Panc1 (cell line): ENCODE measurements at regions not wholly inside any gene's neighbourhood (a gene's known extent, or its start where the extent isn't known, plus 50 kb on each side); places are given as distances from the start of the nearest gene placed in this dataset.
A peak's percentile ranks its signal among the peaks of the same experiment; 100 is the strongest.

Experiments
- ATAC-seq: fragments of 200-7000 bp; cut with Tn5 transposase; 2 replicates; pipeline ENCODE4 v1.9.1; 2020; ENCODE audit warnings: mild to moderate bottlenecking, moderate library complexity
- BruUV-seq: library from RNA; stranded (reverse); fragments of 400-500 nt; replicated peaks from 2 replicates; lab custom pipeline; 2021; lab: Mats Ljungman, UMichigan
- CTCF ChIA-PET: fragments of 300-600 bp; sonication (Branson Sonifier 250); formaldehyde crosslinking; loops from one replicate; lab custom pipeline; 2022; ENCODE audit warnings: antibody characterized with exemption; lab: Charles Lee
- POLR2A ChIA-PET: fragments of 300-600 bp; sonication (Branson Sonifier 250); formaldehyde crosslinking; loops from one replicate; lab custom pipeline; 2022; ENCODE audit warnings: antibody characterized with exemption; lab: Charles Lee
- DNase-seq: peaks from one replicate; pipeline ENCODE4 v3.0.0-alpha.2; 2010; ENCODE audit warnings: low read depth, low spot score
- H3K27ac ChIP-seq: 2 replicates; pipeline ENCODE4 v1.5.1; 2011; ENCODE audit warnings: mild to moderate bottlenecking, low read length, inconsistent platforms
- H3K27me3 ChIP-seq: fragments of 200-500 bp; sonication (Bioruptor generic); 2 replicates; pipeline ENCODE4 v1.6.0; 2014; ENCODE audit warnings: low read length, inconsistent platforms; ENCODE audit not compliant: control insufficient read depth, insufficient read depth
- H3K36me3 ChIP-seq: fragments of 200-500 bp; sonication (Bioruptor generic); 2 replicates; pipeline ENCODE4 v1.5.1; 2014; ENCODE audit warnings: inconsistent platforms, mild to moderate bottlenecking, low read length, moderate library complexity; ENCODE audit not compliant: control insufficient read depth, insufficient read depth
- H3K4me1 ChIP-seq: 2 replicates; pipeline ENCODE4 v1.5.1; 2011; ENCODE audit warnings: inconsistent platforms, mild to moderate bottlenecking, low read length, moderate library complexity; ENCODE audit not compliant: control insufficient read depth, insufficient read depth
- H3K4me3 ChIP-seq, 2 experiments: 2 replicates each; pipeline ENCODE4 v1.5.1; 2011 to 2012; ENCODE audit warnings: low read depth in 2 of 2, low read length in 2 of 2, mild to moderate bottlenecking in 2 of 2, inconsistent platforms in 1 of 2, moderate library complexity in 1 of 2
- H3K9me3 ChIP-seq: fragments of 200-500 bp; sonication (Bioruptor generic); 2 replicates; pipeline ENCODE4 v1.5.1; 2014; ENCODE audit warnings: low read depth, mild to moderate bottlenecking, inconsistent platforms, low read length, moderate library complexity; ENCODE audit not compliant: control insufficient read depth, insufficient read depth
- CTCF ChIP-seq: fragments of 450-650 bp; IDR thresholded peaks from 2 replicates; pipeline ENCODE4 v1.5.1; 2017; ENCODE audit warnings: mild to moderate bottlenecking
- POLR2AphosphoS5 ChIP-seq: IDR thresholded peaks from 2 replicates; pipeline ENCODE4 v1.6.1; 2012; ENCODE audit warnings: mild to moderate bottlenecking, low read depth, low read length, moderate library complexity
- REST ChIP-seq, 2 experiments: IDR thresholded peaks; 2 replicates each; pipeline ENCODE4 v1.6.1; 2011 to 2012; ENCODE audit warnings: low read depth in 2 of 2, control low read depth in 1 of 2, low read length in 1 of 2, mild to moderate bottlenecking in 1 of 2, moderate library complexity in 1 of 2; ENCODE audit not compliant: insufficient read depth in 1 of 2
- SIN3A ChIP-seq: IDR thresholded peaks from 2 replicates; pipeline ENCODE4 v1.6.1; 2012; ENCODE audit warnings: low read depth, mild to moderate bottlenecking, low read length, moderate library complexity, borderline replicate concordance; ENCODE audit not compliant: insufficient read depth
- TCF7L2 ChIP-seq: IDR thresholded peaks from 2 replicates; pipeline ENCODE4 v1.6.1; 2011; ENCODE audit warnings: mild to moderate bottlenecking, low read depth, low read length, inconsistent platforms
- in situ Hi-C: cut with HindIII; loops from 2 replicates; pipeline ENCODE4 v1.10.0; 2016; ENCODE audit warnings: low sequenced_read_pairs, low pct_unique_long_range_greater_than_20kb
- intact Hi-C: fragments of 100-400 bp; cut with micrococcal nuclease; formaldehyde crosslinking; loops from one replicate; pipeline ENCODE4 v1.10.0; 2022; ENCODE audit not compliant: unreplicated experiment

GRCh38 chr12:126874427-126875026, 1392.4 kb upstream of the TMEM132C start:
- ATAC-seq (peak; percentile 82), DNase-seq (peak; percentile 22)
- Histone ChIP-seq H3K27me3 (no peaks in the 10 kb centered on the region), H3K4me3 (no peak overlapping the region), H3K4me1 (no peaks in the 10 kb centered on the region), H3K9me3 (no peaks in the 10 kb centered on the region), H3K27ac (no peak overlapping the region), H3K36me3 (no peaks in the 10 kb centered on the region)
- intact Hi-C loops (loop anchor here (10.0 kb wide), 1 partner anchor 800 kb away; no protein-coding TSS in a partner anchor), in situ Hi-C loops (no loop called here)
- POLR2A ChIA-PET = no interaction called here
- no peak for TF ChIP-seq TCF7L2
- no peak for TF ChIP-seq SIN3A
- peak; percentile 91 for TF ChIP-seq CTCF
- no peak for TF ChIP-seq REST (IDR thresholded peaks at IDR 0.05; ENCODE audit: insufficient read depth in 1 of 2, low read depth in 2 of 2, low read length in 1 of 2)
- no peak for TF ChIP-seq POLR2AphosphoS5
- CTCF ChIA-PET = interaction anchor here (0.6 kb wide), 1 partner anchor 890 kb away, joined by 8 read pairs; no protein-coding TSS in a partner anchor
- BruUV-seq = no TSS peak

- Histone ChIP-seq H3K9me3 (no peaks in the 10 kb centered on the region), H3K36me3 (no peaks in the 10 kb centered on the region), H3K27me3 (no peaks in the 10 kb centered on the region), H3K4me3 (no peak overlapping the region), H3K4me1 (no peaks in the 10 kb centered on the region), H3K27ac (no peak overlapping the region)
- TF ChIP-seq CTCF = no peak
- no peak for TF ChIP-seq POLR2AphosphoS5
- no peak for TF ChIP-seq SIN3A
- no peak for TF ChIP-seq REST (IDR thresholded peaks at IDR 0.05; ENCODE audit: insufficient read depth in 1 of 2, low read depth in 2 of 2, low read length in 1 of 2)
- no peak for TF ChIP-seq TCF7L2
- DNase-seq = no peak
- CTCF ChIA-PET = no interaction called here
- in situ Hi-C loops = no loop called here
- POLR2A ChIA-PET = no interaction called here
- intact Hi-C loops = loop anchor here (10.0 kb wide), 1 partner anchor 805 kb away; no protein-coding TSS in a partner anchor
- ATAC-seq = no peak
- BruUV-seq = no TSS peak
Measured at GRCh38 chr12:126879842-126880241, 1387.1 kb upstream of the TMEM132C start.
